ENCODE measurements at regions not wholly inside any gene's neighbourhood (a gene's known extent, or its start where the extent isn't known, plus 50 kb on each side); places are given as distances from the start of the nearest gene placed in this dataset.

- DNase-seq, result no peak
Measured at GRCh38 chr5:88380332-88380731, 111.7 kb upstream of the TMEM161B start.

GRCh38 chr5:88377705-88378656 is 109.3 kb upstream of the TMEM161B start:
- no peak overlapping the region for H3K27ac ChIP-seq
- no peak overlapping the region for H3K4me3 ChIP-seq
- H3K27me3 ChIP-seq, result no peaks in the 10 kb centered on the region
- no peak for DNase-seq
- H3K9me3 ChIP-seq, result peaks cover 0 to 2% (median 0%) of the 10 kb centered on the region in 3 donors
- no peaks in the 10 kb centered on the region for H3K4me1 ChIP-seq
- no peaks in the 10 kb centered on the region for H3K36me3 ChIP-seq
- intact Hi-C loops (cut with DNase I; ENCODE audit: low total_unique reads), result no loop called here
- no peak for TF ChIP-seq CTCF (IDR thresholded peaks at IDR 0.05)

More at GRCh38 chr5:88380332-88380731, 111.7 kb upstream of the TMEM161B start:
- Histone ChIP-seq H3K36me3 (no peaks in the 10 kb centered on the region), H3K27ac (no peak overlapping the region), H3K9me3 (no peaks in the 10 kb centered on the region), H3K4me3 (no peak overlapping the region), H3K27me3 (no peaks in the 10 kb centered on the region), H3K4me1 (no peaks in the 10 kb centered on the region)
- no peak for TF ChIP-seq CTCF (IDR thresholded peaks at IDR 0.05)
- intact Hi-C loops (cut with DNase I; ENCODE audit: low total_unique reads), result no loop called here

GRCh38 chr5:88377240-88377639 is 108.6 kb upstream of the TMEM161B start:
- intact Hi-C loops (cut with DNase I; ENCODE audit: low total_unique reads), result no loop called here
- Histone ChIP-seq H3K36me3 (no peaks in the 10 kb centered on the region), H3K9me3 (peaks cover 0 to 2% (median 0%) of the 10 kb centered on the region in 3 donors), H3K27ac (no peak overlapping the region), H3K4me1 (no peaks in the 10 kb centered on the region), H3K27me3 (no peaks in the 10 kb centered on the region), H3K4me3 (no peak overlapping the region)
- TF ChIP-seq CTCF (IDR thresholded peaks at IDR 0.05), result no peak
- no peak for DNase-seq

GRCh38 chr5:88376728-88377127 is 108.1 kb upstream of the TMEM161B start:
- no peaks in the 10 kb centered on the region for H3K4me1 ChIP-seq
- H3K9me3 ChIP-seq, result peaks cover 0 to 2% (median 0%) of the 10 kb centered on the region in 3 donors
- no peak for TF ChIP-seq CTCF (IDR thresholded peaks at IDR 0.05)
- DNase-seq, result no peak
- H3K36me3 ChIP-seq, result no peaks in the 10 kb centered on the region
- H3K27ac ChIP-seq, result no peak overlapping the region
- intact Hi-C loops (cut with DNase I; ENCODE audit: low total_unique reads), result no loop called here
- no peak overlapping the region for H3K4me3 ChIP-seq
- H3K27me3 ChIP-seq, result no peaks in the 10 kb centered on the region

GRCh38 chr5:88374391-88374790 is 105.7 kb upstream of the TMEM161B start:
- no peak for DNase-seq
- no peak for TF ChIP-seq CTCF (IDR thresholded peaks at IDR 0.05)
- H3K36me3 ChIP-seq, result no peaks in the 10 kb centered on the region
- no peak overlapping the region for H3K4me3 ChIP-seq
- intact Hi-C loops (cut with DNase I; ENCODE audit: low total_unique reads), result no loop called here
- no peaks in the 10 kb centered on the region for H3K4me1 ChIP-seq
- no peak overlapping the region for H3K27ac ChIP-seq
- H3K9me3 ChIP-seq, result peaks cover 0 to 2% (median 0%) of the 10 kb centered on the region in 3 donors
- no peaks in the 10 kb centered on the region for H3K27me3 ChIP-seq
